H1 (cell line): ENCODE measurements at regions not wholly inside any gene's neighbourhood (a gene's known extent, or its start where the extent isn't known, plus 50 kb on each side); places are given as distances from the start of the nearest gene placed in this dataset.

Source experiments
- CTCF ChIA-PET: fragments of 300-600 bp; sonication (Branson Sonifier 250); formaldehyde crosslinking; loops from one replicate; lab custom pipeline; 2021; ENCODE audit not compliant: partially characterized antibody; lab: Charles Lee
- POLR2A ChIA-PET: fragments of 300-600 bp; sonication (Branson Sonifier 250); formaldehyde crosslinking; loops from one replicate; lab custom pipeline; 2021; ENCODE audit warnings: inconsistent platforms; ENCODE audit not compliant: partially characterized antibody; lab: Charles Lee
- DNase-seq, 2 experiments: peaks; one replicate each; pipeline versions ENCODE4 v3.0.0 to v3.0.0-alpha.2; 2010 to 2022; ENCODE audit warnings: low spot score in 2 of 2, low read depth in 1 of 2, mixed read lengths in 1 of 2
- FAIRE-seq: peaks from 2 replicates; lab custom pipeline; 2011; peaks lifted over from hg19 to GRCh38; lab: Jason Lieb, UNC
- H2AFZ ChIP-seq: 2 replicates; pipeline ENCODE4 v1.8.1; 2012; ENCODE audit warnings: low read length, inconsistent platforms
- H2AK5ac ChIP-seq: 2 replicates; pipeline ENCODE4 v1.6.1; 2013; ENCODE audit warnings: low read depth, low read length
- H2BK120ac ChIP-seq: replicated peaks from 2 replicates; pipeline ENCODE3; 2013; ENCODE audit warnings: low read depth, low read length, inconsistent platforms
- H2BK12ac ChIP-seq: 2 replicates; pipeline ENCODE4 v1.6.1; 2013; ENCODE audit warnings: low read depth, low read length
- H2BK15ac ChIP-seq: 2 replicates; pipeline ENCODE4 v1.6.1; 2013; ENCODE audit warnings: low read length
- H2BK20ac ChIP-seq: 2 replicates; pipeline ENCODE4 v1.6.1; 2013; ENCODE audit warnings: low read length
- H2BK5ac ChIP-seq: 2 replicates; pipeline ENCODE4 v1.6.1; 2013; ENCODE audit warnings: low read depth, low read length
- H3K14ac ChIP-seq: 2 replicates; pipeline ENCODE4 v1.6.1; 2013; ENCODE audit warnings: inconsistent platforms; ENCODE audit not compliant: insufficient read length
- H3K18ac ChIP-seq: 2 replicates; pipeline ENCODE4 v1.6.1; 2013; ENCODE audit warnings: low read length; ENCODE audit errors: extremely low read depth
- H3K23ac ChIP-seq: 2 replicates; pipeline ENCODE4 v1.6.1; 2013; ENCODE audit warnings: inconsistent platforms; ENCODE audit not compliant: insufficient read length
- H3K23me2 ChIP-seq: 2 replicates; pipeline ENCODE4 v1.6.1; 2013; ENCODE audit warnings: low read depth, low read length
- H3K27ac ChIP-seq: 2 replicates; pipeline ENCODE4 v1.6.1; 2011; ENCODE audit warnings: low read depth, low read length, inconsistent platforms
- H3K27me3 ChIP-seq, 4 experiments: replicated peaks in 1 of 4; 1 replicate in 1 of 4; 2 replicates in 3 of 4; pipeline versions ENCODE4 v1.6.1 to v1.8.1; 2011 to 2013; ENCODE audit warnings: low read length in 3 of 4, mild to moderate bottlenecking in 3 of 4, inconsistent platforms in 2 of 4, mixed read lengths in 2 of 4, moderate library complexity in 1 of 4; ENCODE audit not compliant: control insufficient read depth in 3 of 4, insufficient read depth in 3 of 4; ENCODE audit errors: extremely low read depth in 1 of 4
- H3K36me3 ChIP-seq, 4 experiments: 2 replicates each; pipeline versions ENCODE4 v1.6.1 to v1.8.1; 2011 to 2013; ENCODE audit warnings: mild to moderate bottlenecking in 4 of 4, low read length in 3 of 4, moderate library complexity in 2 of 4, control low read depth in 1 of 4, inconsistent platforms in 1 of 4; ENCODE audit not compliant: insufficient read depth in 4 of 4, control insufficient read depth in 2 of 4
- H3K4ac ChIP-seq: replicated peaks from 2 replicates; pipeline ENCODE3; 2013; ENCODE audit warnings: low read length, low read depth, mixed read lengths, inconsistent platforms; ENCODE audit not compliant: insufficient read length
- H3K4me1 ChIP-seq, 4 experiments: replicated peaks in 1 of 4; 1 replicate in 1 of 4; 2 replicates in 3 of 4; pipeline versions ENCODE4 v1.6.1 to v1.8.1; 2011 to 2013; ENCODE audit warnings: low read length in 3 of 4, inconsistent platforms in 2 of 4, mixed read lengths in 1 of 4; ENCODE audit not compliant: insufficient read depth in 4 of 4, control insufficient read depth in 3 of 4
- H3K4me2 ChIP-seq, 2 experiments: 2 replicates each; pipeline versions ENCODE4 v1.6.1 to v1.8.1; 2011 to 2013; ENCODE audit warnings: low read depth in 2 of 2, low read length in 2 of 2, control low read depth in 1 of 2, inconsistent platforms in 1 of 2, mild to moderate bottlenecking in 1 of 2; ENCODE audit not compliant: insufficient read depth in 1 of 2
- H3K4me3 ChIP-seq, 4 experiments: fragments of 200-600, 300-600 bp in 1 of 4; sonication (generic), shearing (Covaris generic), sonication (Bioruptor Twin) in 1 of 4; 2 replicates each; pipeline versions ENCODE4 v1.5.1 to v1.8.1; 2011 to 2016; ENCODE audit warnings: low read length in 4 of 4, low read depth in 3 of 4, control low read depth in 2 of 4, inconsistent platforms in 2 of 4, mild to moderate bottlenecking in 2 of 4, mixed read lengths in 1 of 4, moderate library complexity in 1 of 4; ENCODE audit not compliant: insufficient read depth in 2 of 4; ENCODE audit errors: extremely low read depth in 1 of 4
- H3K56ac ChIP-seq: replicated peaks from 2 replicates; pipeline ENCODE3; 2013; ENCODE audit warnings: low read depth, mild to moderate bottlenecking, mixed read lengths, low read length, inconsistent platforms; ENCODE audit not compliant: insufficient read length
- H3K79me1 ChIP-seq: 2 replicates; pipeline ENCODE4 v1.6.1; 2013; ENCODE audit warnings: low read depth, low read length, control low read depth
- H3K79me2 ChIP-seq, 2 experiments: 2 replicates each; pipeline versions ENCODE4 v1.6.1 to v1.8.1; 2012 to 2013; ENCODE audit warnings: low read length in 2 of 2, mild to moderate bottlenecking in 2 of 2, inconsistent platforms in 1 of 2; ENCODE audit not compliant: insufficient read depth in 2 of 2, control insufficient read depth in 1 of 2
- H3K9ac ChIP-seq, 4 experiments: replicated peaks in 1 of 4; 1 replicate in 1 of 4; 2 replicates in 3 of 4; pipeline versions ENCODE4 v1.6.1 to v1.8.1; 2011 to 2013; ENCODE audit warnings: low read depth in 3 of 4, low read length in 3 of 4, control low read depth in 2 of 4, mild to moderate bottlenecking in 2 of 4, moderate library complexity in 2 of 4, inconsistent platforms in 1 of 4; ENCODE audit errors: extremely low read depth in 1 of 4
- H3K9me3 ChIP-seq, 2 experiments: 2 replicates each; pipeline versions ENCODE4 v1.6.1 to v1.8.1; 2012 to 2013; ENCODE audit warnings: mild to moderate bottlenecking in 2 of 2, moderate library complexity in 2 of 2, control low read depth in 1 of 2, inconsistent platforms in 1 of 2, low read depth in 1 of 2, low read length in 1 of 2, mixed read lengths in 1 of 2; ENCODE audit not compliant: insufficient read depth in 2 of 2
- H4K20me1 ChIP-seq, 2 experiments: replicated peaks in 1 of 2; 2 replicates each; pipeline versions ENCODE3 to v1.8.1; 2011 to 2013; ENCODE audit warnings: inconsistent platforms in 2 of 2, low read length in 2 of 2, mild to moderate bottlenecking in 1 of 2; ENCODE audit not compliant: insufficient read depth in 2 of 2, control insufficient read depth in 1 of 2
- H4K5ac ChIP-seq: 2 replicates; pipeline ENCODE4 v1.6.1; 2013; ENCODE audit warnings: low read length, low read depth, mixed read lengths, inconsistent platforms; ENCODE audit not compliant: insufficient read length
- H4K8ac ChIP-seq: 2 replicates; pipeline ENCODE4 v1.8.0; 2013; ENCODE audit warnings: mild to moderate bottlenecking, moderate library complexity, low read length, inconsistent platforms; ENCODE audit not compliant: insufficient read depth; ENCODE audit errors: extremely low read depth
- H4K91ac ChIP-seq: replicated peaks from 2 replicates; pipeline ENCODE3; 2013; ENCODE audit warnings: low read length, mixed read lengths, inconsistent platforms; ENCODE audit not compliant: insufficient read length
- BRCA1 ChIP-seq: IDR thresholded peaks from 2 replicates; pipeline ENCODE4 v1.6.1; 2012; ENCODE audit warnings: low read depth, low read length, improper control_type of control experiment
- CHD2 ChIP-seq: IDR thresholded peaks from 2 replicates; pipeline ENCODE4 v1.6.1; 2012; ENCODE audit warnings: low read length, improper control_type of control experiment
- GABPA ChIP-seq: IDR thresholded peaks from 2 replicates; pipeline ENCODE4 v1.6.1; 2011; ENCODE audit warnings: mild to moderate bottlenecking, low read length, moderate library complexity, borderline replicate concordance; ENCODE audit not compliant: insufficient read depth
- HDAC6 ChIP-seq: IDR thresholded peaks from one replicate; pipeline ENCODE4 v1.7.1; 2012; ENCODE audit warnings: low read depth, mild to moderate bottlenecking, inconsistent platforms, low read length, moderate library complexity
- KDM1A ChIP-seq: fragments of 200-600, 300-600 bp; sonication (generic); IDR thresholded peaks from 2 replicates; pipeline ENCODE4 v1.7.1; 2016; ENCODE audit warnings: mild to moderate bottlenecking, low read length, borderline replicate concordance
- KDM4A ChIP-seq: IDR thresholded peaks from one replicate; pipeline ENCODE4 v1.7.1; 2012; ENCODE audit warnings: low read depth, mild to moderate bottlenecking, moderate library complexity, low read length, inconsistent platforms; ENCODE audit not compliant: severe bottlenecking
- PHF8 ChIP-seq: fragments of 200-600 bp; sonication (generic); conservative IDR thresholded peaks from 2 replicates; pipeline ENCODE4 v1.7.1; 2012; ENCODE audit warnings: low read depth, mild to moderate bottlenecking, inconsistent platforms, low read length, moderate library complexity
- POLR2A ChIP-seq, 2 experiments: IDR thresholded peaks; 1 replicate in 1 of 2; 2 replicates in 1 of 2; pipeline ENCODE4 v1.6.1; 2011; ENCODE audit warnings: low read depth in 2 of 2, low read length in 2 of 2, mild to moderate bottlenecking in 2 of 2; ENCODE audit errors: control extremely low read depth in 1 of 2
- POLR2AphosphoS5 ChIP-seq: IDR thresholded peaks from 2 replicates; pipeline ENCODE4 v1.6.1; 2011; ENCODE audit warnings: low read depth, low read length
- RAD21 ChIP-seq, 2 experiments: IDR thresholded peaks in 1 of 2; conservative IDR thresholded peaks in 1 of 2; 2 replicates each; pipeline ENCODE4 v1.6.1; 2011; ENCODE audit warnings: low read depth in 2 of 2, low read length in 2 of 2, improper control_type of control experiment in 1 of 2, inconsistent platforms in 1 of 2, mild to moderate bottlenecking in 1 of 2, moderate library complexity in 1 of 2
- SIRT6 ChIP-seq: IDR thresholded peaks from one replicate; pipeline ENCODE4 v1.7.1; 2012; ENCODE audit warnings: low read length, inconsistent platforms
- SUZ12 ChIP-seq: fragments of 200-600 bp; sonication (generic); IDR thresholded peaks from 2 replicates; pipeline ENCODE4 v1.6.1; 2012; ENCODE audit warnings: mild to moderate bottlenecking, inconsistent platforms, low read length, moderate library complexity, mixed read lengths
- TAF1 ChIP-seq: IDR thresholded peaks from 2 replicates; pipeline ENCODE4 v1.6.1; 2011; ENCODE audit warnings: mild to moderate bottlenecking, low read depth, low read length
- TAF7 ChIP-seq: optimal IDR thresholded peaks from 2 replicates; pipeline ENCODE3; 2011; ENCODE audit warnings: low read depth, mild to moderate bottlenecking, inconsistent platforms, low read length, moderate library complexity, borderline replicate concordance
- ZNF274 ChIP-seq: IDR thresholded peaks from 2 replicates; pipeline ENCODE4 v1.7.0; 2012; ENCODE audit warnings: low read length, borderline replicate concordance; ENCODE audit errors: extremely low read depth
- WGBS, 2 experiments: shearing (Covaris generic) in 1 of 2; methylation state at CpG; one replicate each; pipeline versions ENCODE4 v1.1.6 to v1.1.7; 2013 to 2015; ENCODE audit warnings: low lambda C conversion rate in 2 of 2, mixed read lengths in 2 of 2, inconsistent platforms in 1 of 2, low coverage in 1 of 2, missing lambda C conversion rate in 1 of 2; ENCODE audit not compliant: insufficient replicate concordance in 2 of 2, insufficient coverage in 1 of 2, insufficient read length in 1 of 2; ENCODE audit errors: extremely low coverage in 1 of 2, missing lambda C conversion rate in 1 of 2; 5-methylcytosine and 5-hydroxymethylcytosine counted together

- no peak overlapping the region for H3K23ac ChIP-seq
- no peaks in the 10 kb centered on the region for H3K79me2 ChIP-seq
- DNase-seq (no peak), FAIRE-seq (no peak)
- no peak overlapping the region for H4K5ac ChIP-seq
- H4K20me1 ChIP-seq = no peaks in the 10 kb centered on the region
- no peaks in the 10 kb centered on the region for H3K27me3 ChIP-seq
- H2BK20ac ChIP-seq = no peak overlapping the region
- TF ChIP-seq POLR2AphosphoS5 (no peak), TAF7 (no peak), RAD21 (IDR thresholded peaks at IDR 0.05 in 1 of 2, conservative IDR thresholded peaks at IDR 0.05 in 1 of 2; ENCODE audit: low read depth in 2 of 2, low read length in 2 of 2) (no peak), SUZ12 (no peak), ZNF274 (no peak), KDM1A (no peak), CHD2 (no peak), BRCA1 (no peak), HDAC6 (no peak), GABPA (no peak), POLR2A (IDR thresholded peaks at IDR 0.05; ENCODE audit: control extremely low read depth in 1 of 2, low read depth in 2 of 2, low read length in 2 of 2) (no peak), KDM4A (no peak), TAF1 (no peak), PHF8 (no peak), SIRT6 (no peak)
- H2BK120ac ChIP-seq = no peak overlapping the region
- H2BK5ac ChIP-seq = no peak overlapping the region
- no peak overlapping the region for H4K8ac ChIP-seq
- H3K4me1 ChIP-seq = no peaks in the 10 kb centered on the region
- H3K4ac ChIP-seq = no peak overlapping the region
- no peaks in the 10 kb centered on the region for H3K9me3 ChIP-seq
- H4K91ac ChIP-seq = no peak overlapping the region
- H3K4me3 ChIP-seq = no peak overlapping the region
- no peaks in the 10 kb centered on the region for H3K23me2 ChIP-seq
- no peak overlapping the region for H3K18ac ChIP-seq
- no peak overlapping the region for H2BK15ac ChIP-seq
- H3K79me1 ChIP-seq = no peaks in the 10 kb centered on the region
- ChIA-PET POLR2A (no interaction called here), CTCF (no interaction called here)
- H3K27ac ChIP-seq = no peak overlapping the region
- WGBS, 2 experiments = 95% methylated on average over 4 of the region's 4 CpGs; no CpG with 5 or more reads in 1 of the 2 experiments
- H2AK5ac ChIP-seq = no peak overlapping the region
- H3K9ac ChIP-seq = no peak overlapping the region
- H2BK12ac ChIP-seq = no peak overlapping the region
- H3K56ac ChIP-seq = no peak overlapping the region
- H3K4me2 ChIP-seq = no peak overlapping the region
- H3K14ac ChIP-seq = no peak overlapping the region
- H3K36me3 ChIP-seq = no peaks in the 10 kb centered on the region
- no peak overlapping the region for H2AFZ ChIP-seq
These were observed 537.6 kb upstream of the TYRP1 start for GRCh38 chr9:12155401-12156134.
